Endothelial cell of hepatic sinusoid (primary cell): ENCODE measurements at regions not wholly inside any gene's neighbourhood (a gene's known extent, or its start where the extent isn't known, plus 50 kb on each side); places are given as distances from the start of the nearest gene placed in this dataset.

Experiments
- in situ Hi-C: cut with HindIII; loops from 2 replicates; pipeline ENCODE4 v1.10.0; 2017; ENCODE audit warnings: low sequenced_read_pairs

- in situ Hi-C loops: no loop called here
These were observed 60.3 kb upstream of the CLDN10 start for GRCh38 chr13:95492044-95492801.

- in situ Hi-C loops: no loop called here
These were observed 58.3 kb upstream of the CLDN10 start for GRCh38 chr13:95494082-95494681.

GRCh38 chr13:95496485-95496884 lies 56.0 kb upstream of the CLDN10 start:
- in situ Hi-C loops: no loop called here

GRCh38 chr13:95497381-95497807 lies 55.1 kb upstream of the CLDN10 start:
- in situ Hi-C loops: no loop called here

GRCh38 chr13:95498886-95499285 lies 53.6 kb upstream of the CLDN10 start:
- in situ Hi-C loops: no loop called here

GRCh38 chr13:95499811-95500712 lies 52.5 kb upstream of the CLDN10 start:
- in situ Hi-C loops: no loop called here

- in situ Hi-C loops: no loop called here
These were observed 50.3 kb upstream of the CLDN10 start for GRCh38 chr13:95502216-95502615.
